ENCODE measurements at regions not wholly inside any gene's neighbourhood (a gene's known extent, or its start where the extent isn't known, plus 50 kb on each side); places are given as distances from the start of the nearest gene placed in this dataset.

- H3K4me1 ChIP-seq: no peaks in the 10 kb centered on the region
- Mint-ChIP-seq H3K27ac (no peak overlapping the region), H3K27me3 (ENCODE audit: insufficient read depth, low read depth) (no peaks in the 10 kb centered on the region), H3K9me3 (no peaks in the 10 kb centered on the region), H3K36me3 (no peaks in the 10 kb centered on the region), H3K4me3 (no peak overlapping the region), H3K4me1 (peaks cover 3% of the 10 kb centered on the region)
- TF ChIP-seq EZH2phosphoT487 (IDR thresholded peaks at IDR 0.05) (no peak), EZH2 (IDR thresholded peaks at IDR 0.05) (no peak)
- TF ChIP-seq, protein P1, sequence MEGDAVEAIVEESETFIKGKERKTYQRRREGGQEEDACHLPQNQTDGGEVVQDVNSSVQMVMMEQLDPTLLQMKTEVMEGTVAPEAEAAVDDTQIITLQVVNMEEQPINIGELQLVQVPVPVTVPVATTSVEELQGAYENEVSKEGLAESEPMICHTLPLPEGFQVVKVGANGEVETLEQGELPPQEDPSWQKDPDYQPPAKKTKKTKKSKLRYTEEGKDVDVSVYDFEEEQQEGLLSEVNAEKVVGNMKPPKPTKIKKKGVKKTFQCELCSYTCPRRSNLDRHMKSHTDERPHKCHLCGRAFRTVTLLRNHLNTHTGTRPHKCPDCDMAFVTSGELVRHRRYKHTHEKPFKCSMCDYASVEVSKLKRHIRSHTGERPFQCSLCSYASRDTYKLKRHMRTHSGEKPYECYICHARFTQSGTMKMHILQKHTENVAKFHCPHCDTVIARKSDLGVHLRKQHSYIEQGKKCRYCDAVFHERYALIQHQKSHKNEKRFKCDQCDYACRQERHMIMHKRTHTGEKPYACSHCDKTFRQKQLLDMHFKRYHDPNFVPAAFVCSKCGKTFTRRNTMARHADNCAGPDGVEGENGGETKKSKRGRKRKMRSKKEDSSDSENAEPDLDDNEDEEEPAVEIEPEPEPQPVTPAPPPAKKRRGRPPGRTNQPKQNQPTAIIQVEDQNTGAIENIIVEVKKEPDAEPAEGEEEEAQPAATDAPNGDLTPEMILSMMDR (IDR thresholded peaks at IDR 0.05): no peak
- H3K27ac ChIP-seq: no peak overlapping the region
- H3K4me2 ChIP-seq: no peak overlapping the region
- no peaks in the 10 kb centered on the region for H3F3A ChIP-seq (ENCODE audit: low read depth)
- no peaks in the 10 kb centered on the region for H3K36me3 ChIP-seq
- no peak overlapping the region for H3K4me3 ChIP-seq
- no peaks in the 10 kb centered on the region for H3K79me2 ChIP-seq (ENCODE audit: low read depth)
- no peak for DNase-seq (ENCODE audit: low spot score)
- no peak overlapping the region for H3K9ac ChIP-seq
- no peaks in the 10 kb centered on the region for H4K20me1 ChIP-seq (ENCODE audit: low read depth)
- no peaks in the 10 kb centered on the region for H3K9me3 ChIP-seq (ENCODE audit: low read depth)
- H3K27me3 ChIP-seq: no peaks in the 10 kb centered on the region
- peak overlapping the region; percentile 74 for H2AFZ ChIP-seq (replicated peaks)
Measured at GRCh38 chr7:84686373-84686772, 491.8 kb upstream of the SEMA3A start.

DNA sequence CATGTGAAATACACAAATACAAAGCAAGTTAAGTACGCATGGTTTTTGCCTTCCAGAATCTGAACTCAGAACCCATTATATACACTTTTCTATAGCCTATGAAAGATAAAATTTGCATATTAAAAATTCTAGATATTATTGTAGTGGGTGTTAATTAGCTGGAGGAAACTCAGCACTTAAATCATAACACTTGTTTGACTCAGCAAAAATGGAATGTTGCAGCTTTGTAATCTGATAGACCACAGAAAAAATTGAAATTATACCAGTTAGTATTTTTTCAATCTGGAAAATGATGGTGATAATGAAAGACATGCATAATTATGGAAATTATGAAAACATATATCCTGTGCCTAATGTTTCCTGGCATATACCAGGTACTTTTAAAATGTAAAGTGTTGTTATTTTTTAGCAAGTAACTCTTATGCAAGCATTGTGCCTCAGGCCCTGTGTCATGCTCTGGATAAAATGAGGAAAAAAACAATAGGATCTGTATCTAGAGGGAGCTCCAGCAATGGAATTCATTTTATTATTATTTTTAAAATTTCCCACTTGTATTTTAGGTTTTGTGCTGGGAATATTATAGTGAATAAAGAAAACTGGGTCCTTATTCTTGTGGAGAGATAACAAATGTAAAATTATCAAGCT, 490.4 kb upstream of the SEMA3A start:
- Mint-ChIP-seq H3K4me1 (peaks cover 3% of the 10 kb centered on the region), H3K9me3 (no peaks in the 10 kb centered on the region), H3K27ac (no peak overlapping the region)

DNA sequence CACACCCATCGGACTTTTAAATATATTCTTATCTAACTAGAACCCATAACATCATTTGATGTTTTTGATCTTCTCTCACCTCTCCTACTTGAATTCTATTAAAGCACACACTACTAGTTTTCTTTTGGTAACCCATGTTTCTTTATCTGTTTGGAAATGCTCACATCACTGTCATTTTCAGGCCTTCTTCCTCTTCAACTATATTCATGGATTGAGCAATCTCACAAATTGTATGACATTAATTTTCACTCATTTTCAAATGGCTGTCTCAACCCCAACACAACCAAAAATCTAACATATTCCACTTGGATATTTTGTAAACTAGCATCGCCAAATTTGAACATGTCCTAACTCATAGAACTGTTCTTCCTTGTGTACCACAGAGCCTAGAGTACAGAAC, 488.0 kb upstream of the SEMA3A start:
- H3K4me3 Mint-ChIP-seq: no peak overlapping the region
- Histone ChIP-seq H3K4me1 (no peaks in the 10 kb centered on the region), H3K36me3 (no peaks in the 10 kb centered on the region), H3K9me3 (ENCODE audit: low read depth) (no peaks in the 10 kb centered on the region), H3K27me3 (no peaks in the 10 kb centered on the region), H3K4me2 (no peak overlapping the region), H4K20me1 (ENCODE audit: low read depth) (no peaks in the 10 kb centered on the region), H3K27ac (no peak overlapping the region), H3K79me2 (ENCODE audit: low read depth) (no peaks in the 10 kb centered on the region), H2AFZ (replicated peaks) (peak overlapping the region; percentile 13), H3K4me3 (no peak overlapping the region), H3F3A (ENCODE audit: low read depth) (no peaks in the 10 kb centered on the region), H3K9ac (no peak overlapping the region)
- H3K4me1 Mint-ChIP-seq: peaks cover 3% of the 10 kb centered on the region
- H3K27me3 Mint-ChIP-seq (ENCODE audit: insufficient read depth, low read depth): no peaks in the 10 kb centered on the region
- no peak for DNase-seq (ENCODE audit: low spot score)
- TF ChIP-seq EZH2phosphoT487 (IDR thresholded peaks at IDR 0.05) (no peak), EZH2 (IDR thresholded peaks at IDR 0.05) (no peak)
- TF ChIP-seq, protein P1 (IDR thresholded peaks at IDR 0.05): no peak
- no peak overlapping the region for H3K27ac Mint-ChIP-seq
- no peaks in the 10 kb centered on the region for H3K36me3 Mint-ChIP-seq
- no peaks in the 10 kb centered on the region for H3K9me3 Mint-ChIP-seq

More for the DNA sequence above, 490.4 kb upstream of the SEMA3A start:
- Histone ChIP-seq H3K9ac (no peak overlapping the region), H3K4me2 (no peak overlapping the region), H3K4me1 (no peaks in the 10 kb centered on the region), H3K79me2 (ENCODE audit: low read depth) (no peaks in the 10 kb centered on the region), H4K20me1 (ENCODE audit: low read depth) (no peaks in the 10 kb centered on the region), H2AFZ (replicated peaks) (no peak overlapping the region), H3K36me3 (no peaks in the 10 kb centered on the region), H3K27ac (no peak overlapping the region), H3K27me3 (no peaks in the 10 kb centered on the region), H3K4me3 (no peak overlapping the region), H3K9me3 (ENCODE audit: low read depth) (no peaks in the 10 kb centered on the region), H3F3A (ENCODE audit: low read depth) (no peaks in the 10 kb centered on the region)
- TF ChIP-seq EZH2 (IDR thresholded peaks at IDR 0.05) (no peak), EZH2phosphoT487 (IDR thresholded peaks at IDR 0.05) (no peak)
- TF ChIP-seq, protein P1 (IDR thresholded peaks at IDR 0.05): no peak
- H3K27me3 Mint-ChIP-seq (ENCODE audit: insufficient read depth, low read depth): no peaks in the 10 kb centered on the region
- no peak overlapping the region for H3K4me3 Mint-ChIP-seq
- no peak for DNase-seq (ENCODE audit: low spot score)
- no peaks in the 10 kb centered on the region for H3K36me3 Mint-ChIP-seq

Measured in neural progenitor cell (in vitro differentiated cells).